A549 (cell line): ENCODE measurements at regions not wholly inside any gene's neighbourhood (a gene's known extent, or its start where the extent isn't known, plus 50 kb on each side); places are given as distances from the start of the nearest gene placed in this dataset.

Experiments
- small RNA-seq, 6 experiments: library from RNA; depleted of rRNA; stranded (forward); fragments of <200 nt; gene quantifications; one replicate each; pipeline ENCODE3, GENCODE V24; 2012

Small RNA genes in the stretch of these regions (small RNA-seq; reads per million reads assigned to genes)
- 0 reads per million in 6 experiments for gene MTND3P1
- gene RF00049 = 0 reads per million in 6 experiments
